OCI-LY1 (cell line): ENCODE measurements at regions not wholly inside any gene's neighbourhood (a gene's known extent, or its start where the extent isn't known, plus 50 kb on each side); places are given as distances from the start of the nearest gene placed in this dataset.

Experiments used
- H2AFZ ChIP-seq: fragments of 200-600 bp; sonication (generic), shearing (Covaris generic); 2 replicates; pipeline ENCODE4 v1.6.0; 2014; ENCODE audit warnings: antibody characterized with exemption, mild to moderate bottlenecking, low read length
- H3F3A ChIP-seq: fragments of 200-600 bp; sonication (generic), shearing (Covaris generic); 2 replicates; pipeline ENCODE4 v1.6.0; 2014; ENCODE audit warnings: mild to moderate bottlenecking, antibody characterized with exemption, low read length, moderate library complexity; ENCODE audit not compliant: insufficient read depth
- H3K27ac ChIP-seq: fragments of 200-600 bp; sonication (generic); 2 replicates; pipeline ENCODE4 v1.5.1; 2014; ENCODE audit warnings: low read length, mixed run types, mild to moderate bottlenecking, low read depth; ENCODE audit not compliant: poor library complexity, severe bottlenecking
- H3K27me3 ChIP-seq: fragments of 200-600 bp; sonication (generic); 2 replicates; pipeline ENCODE4 v1.6.0; 2014; ENCODE audit warnings: antibody characterized with exemption, mild to moderate bottlenecking, low read length, moderate library complexity; ENCODE audit not compliant: insufficient read depth
- H3K36me3 ChIP-seq: fragments of 200-600 bp; sonication (generic); 2 replicates; pipeline ENCODE4 v1.6.1; 2014; ENCODE audit warnings: mild to moderate bottlenecking, antibody characterized with exemption, low read length, moderate library complexity, mixed read lengths; ENCODE audit not compliant: insufficient read depth
- H3K4me1 ChIP-seq: fragments of 200-600 bp; sonication (generic); 2 replicates; pipeline ENCODE4 v1.5.1; 2014; ENCODE audit warnings: mild to moderate bottlenecking, low read length, moderate library complexity; ENCODE audit not compliant: insufficient read depth, severe bottlenecking
- H3K4me2 ChIP-seq: fragments of 200-600 bp; sonication (generic), shearing (Covaris generic); 2 replicates; pipeline ENCODE4 v1.6.1; 2014; ENCODE audit warnings: low read length
- H3K4me3 ChIP-seq: fragments of 200-600 bp; sonication (generic); 2 replicates; pipeline ENCODE4 v1.5.1; 2014; ENCODE audit warnings: low read length, low read depth, mild to moderate bottlenecking, mixed read lengths; ENCODE audit not compliant: poor library complexity, severe bottlenecking
- H3K79me2 ChIP-seq: fragments of 200-600 bp; shearing (Covaris generic); 2 replicates; pipeline ENCODE4 v1.6.1; 2016; ENCODE audit warnings: mixed run types, low read length, mixed read lengths; ENCODE audit not compliant: insufficient read depth
- H3K9ac ChIP-seq: fragments of 200-600 bp; sonication (generic), shearing (Covaris generic); 2 replicates; pipeline ENCODE4 v1.6.1; 2014; ENCODE audit warnings: mild to moderate bottlenecking, low read length, mixed read lengths
- H3K9me2 ChIP-seq: fragments of 200-600 bp; sonication (generic), shearing (Covaris generic); 2 replicates; pipeline ENCODE4 v1.6.1; 2014; ENCODE audit warnings: low read depth, mild to moderate bottlenecking, low read length, mixed read lengths
- H3K9me3 ChIP-seq: fragments of 200-600 bp; shearing (Covaris generic); 2 replicates; pipeline ENCODE4 v1.6.1; 2014; ENCODE audit warnings: low read length, mixed read lengths
- H4K20me1 ChIP-seq: fragments of 200-600 bp; sonication (generic), shearing (Covaris generic); 2 replicates; pipeline ENCODE4 v1.6.0; 2016; ENCODE audit warnings: mild to moderate bottlenecking, low read length; ENCODE audit not compliant: insufficient read depth
- EZH2 ChIP-seq: fragments of 200-600 bp; sonication (generic), shearing (Covaris generic); IDR thresholded peaks from 2 replicates; pipeline ENCODE4 v1.8.0; 2017; ENCODE audit warnings: borderline replicate concordance, mixed run types, mild to moderate bottlenecking, antibody characterized with exemption, low read length, moderate library complexity, mixed read lengths
- TF ChIP-seq, protein P1 (sequence below): fragments of 200-600 bp; sonication (generic), shearing (Covaris generic); IDR thresholded peaks from 2 replicates; pipeline ENCODE4 v1.5.1; 2017; ENCODE audit warnings: mild to moderate bottlenecking, antibody characterized with exemption, low read length, moderate library complexity, mixed read lengths

DNA sequence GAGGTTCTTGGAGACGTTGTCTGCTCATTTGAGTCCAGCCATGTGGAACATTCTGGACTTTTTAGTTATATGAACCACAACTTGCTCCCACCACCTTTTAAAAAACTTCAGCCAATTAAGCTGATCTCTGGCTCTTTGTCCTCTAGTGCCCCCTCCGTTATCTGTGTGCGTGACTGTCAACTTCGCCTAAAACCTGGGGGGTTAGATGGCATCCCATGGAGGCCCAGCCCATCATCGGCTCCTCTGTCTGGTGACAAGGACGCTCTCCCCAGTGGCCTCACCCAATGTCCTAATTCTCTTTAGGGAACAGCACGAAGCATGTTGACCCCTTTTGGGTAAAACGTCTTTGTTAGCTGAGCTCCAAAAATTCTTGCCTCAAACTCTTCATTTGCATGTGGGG, 341.0 kb upstream of the TNRC6C start:
- Histone ChIP-seq H3K4me2 (no peak overlapping the region), H3K9ac (no peak overlapping the region), H3K36me3 (no peaks in the 10 kb centered on the region; the same call in 1 of the 2 replicates), H3K27ac (no peak overlapping the region), H3K4me3 (no peak overlapping the region), H4K20me1 (no peaks in the 10 kb centered on the region), H3K79me2 (no peaks in the 10 kb centered on the region), H3K9me3 (no peaks in the 10 kb centered on the region), H3K9me2 (no peaks in the 10 kb centered on the region), H3K27me3 (no peaks in the 10 kb centered on the region; the same call in 1 of the 2 replicates), H3F3A (no peaks in the 10 kb centered on the region), H2AFZ (no peak overlapping the region), H3K4me1 (no peaks in the 10 kb centered on the region)
- TF ChIP-seq EZH2, result no peak

DNA sequence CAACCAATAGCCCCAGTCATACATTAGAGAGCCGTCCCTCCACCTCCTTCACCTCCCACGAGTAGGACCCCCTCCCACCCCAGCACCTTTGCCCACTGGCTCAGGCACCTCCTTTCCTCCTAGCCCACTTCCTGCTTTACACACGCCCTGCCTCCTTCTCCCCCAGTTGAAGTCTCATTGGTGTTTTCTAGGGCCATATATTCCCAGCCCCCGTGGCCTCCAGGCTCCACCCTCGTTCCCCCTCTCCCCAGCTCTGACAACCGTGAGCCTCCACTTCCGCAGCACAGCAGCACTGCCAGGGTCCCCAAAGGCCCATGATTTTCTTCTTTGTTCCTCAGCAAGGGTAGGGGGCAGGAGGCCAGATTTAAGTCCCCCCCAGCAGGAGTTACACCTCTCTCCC, 340.3 kb upstream of the TNRC6C start:
- H3K4me2 ChIP-seq, result no peak overlapping the region
- no peak overlapping the region for H2AFZ ChIP-seq
- H3K4me3 ChIP-seq, result no peak overlapping the region
- no peaks in the 10 kb centered on the region; the same call in 1 of the 2 replicates for H3K36me3 ChIP-seq
- H3K4me1 ChIP-seq, result no peaks in the 10 kb centered on the region
- no peaks in the 10 kb centered on the region for H4K20me1 ChIP-seq
- TF ChIP-seq EZH2, result no peak
- TF ChIP-seq, protein P1, sequence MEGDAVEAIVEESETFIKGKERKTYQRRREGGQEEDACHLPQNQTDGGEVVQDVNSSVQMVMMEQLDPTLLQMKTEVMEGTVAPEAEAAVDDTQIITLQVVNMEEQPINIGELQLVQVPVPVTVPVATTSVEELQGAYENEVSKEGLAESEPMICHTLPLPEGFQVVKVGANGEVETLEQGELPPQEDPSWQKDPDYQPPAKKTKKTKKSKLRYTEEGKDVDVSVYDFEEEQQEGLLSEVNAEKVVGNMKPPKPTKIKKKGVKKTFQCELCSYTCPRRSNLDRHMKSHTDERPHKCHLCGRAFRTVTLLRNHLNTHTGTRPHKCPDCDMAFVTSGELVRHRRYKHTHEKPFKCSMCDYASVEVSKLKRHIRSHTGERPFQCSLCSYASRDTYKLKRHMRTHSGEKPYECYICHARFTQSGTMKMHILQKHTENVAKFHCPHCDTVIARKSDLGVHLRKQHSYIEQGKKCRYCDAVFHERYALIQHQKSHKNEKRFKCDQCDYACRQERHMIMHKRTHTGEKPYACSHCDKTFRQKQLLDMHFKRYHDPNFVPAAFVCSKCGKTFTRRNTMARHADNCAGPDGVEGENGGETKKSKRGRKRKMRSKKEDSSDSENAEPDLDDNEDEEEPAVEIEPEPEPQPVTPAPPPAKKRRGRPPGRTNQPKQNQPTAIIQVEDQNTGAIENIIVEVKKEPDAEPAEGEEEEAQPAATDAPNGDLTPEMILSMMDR, result no peak
- no peaks in the 10 kb centered on the region for H3F3A ChIP-seq
- H3K79me2 ChIP-seq, result no peaks in the 10 kb centered on the region
- no peaks in the 10 kb centered on the region for H3K9me3 ChIP-seq
- H3K9ac ChIP-seq, result no peak overlapping the region
- H3K27ac ChIP-seq, result no peak overlapping the region
- H3K9me2 ChIP-seq, result no peaks in the 10 kb centered on the region
- H3K27me3 ChIP-seq, result no peaks in the 10 kb centered on the region; the same call in 1 of the 2 replicates

DNA sequence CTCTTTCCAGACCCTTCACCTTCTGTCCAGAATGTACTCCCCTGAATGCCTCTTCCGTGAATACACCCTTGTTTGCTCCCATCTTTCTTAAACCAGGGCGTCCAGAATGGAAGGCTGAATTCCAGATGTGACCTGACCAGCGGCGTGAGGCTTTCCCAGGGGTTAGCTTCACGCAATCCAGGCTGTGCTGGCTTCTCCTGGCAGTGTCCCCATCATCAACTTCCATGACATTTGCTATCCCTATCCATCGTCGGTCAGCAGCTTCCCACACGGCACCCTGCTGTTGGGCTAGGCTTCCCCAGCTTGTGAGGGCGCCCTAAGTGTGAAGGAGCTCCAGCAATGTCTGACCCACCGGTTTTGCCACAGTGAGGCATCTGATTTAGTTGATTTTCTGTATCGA, 339.8 kb upstream of the TNRC6C start:
- H3K36me3 ChIP-seq, result no peaks in the 10 kb centered on the region; the same call in 1 of the 2 replicates
- H2AFZ ChIP-seq, result no peak overlapping the region
- TF ChIP-seq EZH2, result no peak
- TF ChIP-seq, protein P1, result no peak
- H3K9me3 ChIP-seq, result no peaks in the 10 kb centered on the region
- no peak overlapping the region for H3K4me2 ChIP-seq
- no peak overlapping the region for H3K9ac ChIP-seq
- no peaks in the 10 kb centered on the region for H3K79me2 ChIP-seq
- H3K9me2 ChIP-seq, result no peaks in the 10 kb centered on the region
- H3K4me3 ChIP-seq, result no peak overlapping the region
- H3K27ac ChIP-seq, result no peak overlapping the region
- H3F3A ChIP-seq, result no peaks in the 10 kb centered on the region
- no peaks in the 10 kb centered on the region; the same call in 1 of the 2 replicates for H3K27me3 ChIP-seq
- H3K4me1 ChIP-seq, result no peaks in the 10 kb centered on the region
- no peaks in the 10 kb centered on the region for H4K20me1 ChIP-seq

DNA sequence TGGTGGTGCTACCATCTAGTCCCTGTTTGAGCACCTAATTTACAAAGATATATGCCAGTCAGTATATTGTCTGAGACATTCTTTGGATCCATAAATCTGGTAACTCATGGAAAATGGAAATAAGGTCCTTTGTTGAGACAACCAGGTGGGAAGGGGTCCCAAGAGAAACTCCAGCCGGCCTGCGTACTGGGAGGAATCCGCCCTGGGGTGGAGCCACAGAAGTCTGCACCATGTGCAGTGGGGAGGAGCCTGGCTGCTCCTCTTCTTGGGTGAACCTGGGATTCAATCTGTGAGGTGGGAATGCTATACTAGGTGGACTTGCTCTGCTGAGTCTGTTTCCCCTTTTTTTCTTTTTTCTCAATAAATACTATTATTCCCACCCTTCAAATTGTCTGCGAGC, 339.2 kb upstream of the TNRC6C start:
- no peaks in the 10 kb centered on the region for H3K9me2 ChIP-seq
- H4K20me1 ChIP-seq, result no peaks in the 10 kb centered on the region
- H3K4me2 ChIP-seq, result no peak overlapping the region
- no peak overlapping the region for H3K27ac ChIP-seq
- H2AFZ ChIP-seq, result no peak overlapping the region
- no peaks in the 10 kb centered on the region for H3K4me1 ChIP-seq
- H3K4me3 ChIP-seq, result no peak overlapping the region
- H3F3A ChIP-seq, result no peaks in the 10 kb centered on the region
- TF ChIP-seq, protein P1, result no peak
- TF ChIP-seq EZH2, result no peak
- H3K9me3 ChIP-seq, result no peaks in the 10 kb centered on the region
- H3K36me3 ChIP-seq, result no peaks in the 10 kb centered on the region; the same call in 1 of the 2 replicates
- H3K9ac ChIP-seq, result no peak overlapping the region
- no peaks in the 10 kb centered on the region for H3K79me2 ChIP-seq
- H3K27me3 ChIP-seq, result no peaks in the 10 kb centered on the region; the same call in 1 of the 2 replicates
